ENCODE measurements at regions not wholly inside any gene's neighbourhood (a gene's known extent, or its start where the extent isn't known, plus 50 kb on each side); places are given as distances from the start of the nearest gene placed in this dataset.
"Not testable (repeated sequence)": the region's sequence is repeated elsewhere in the genome, so short reads cannot be mapped to it uniquely, and the experiment has no call there.

- no peak for DNase-seq (ENCODE audit: low read depth, low spot score)
Observed at GRCh38 chr4:108458681-108459080, 161.7 kb upstream of the RPL34 start.

- DNase-seq (ENCODE audit: low read depth, low spot score), result no peak
Observed at GRCh38 chr4:108454227-108454626, 166.1 kb upstream of the RPL34 start.

- DNase-seq (ENCODE audit: low read depth, low spot score), result no peak
Observed at GRCh38 chr4:108453366-108453765, 167.0 kb upstream of the RPL34 start.

GRCh38 chr4:108450236-108450898 lies 170.0 kb upstream of the RPL34 start:
- DNase-seq (ENCODE audit: low read depth, low spot score), result no peak

- DNase-seq (ENCODE audit: low read depth, low spot score), result no peak
Observed at GRCh38 chr4:108449129-108449528, 171.2 kb upstream of the RPL34 start.

GRCh38 chr4:108446556-108446955 lies 173.8 kb upstream of the RPL34 start:
- DNase-seq (ENCODE audit: low read depth, low spot score), result no peak

GRCh38 chr4:108445716-108446115 lies 174.7 kb upstream of the RPL34 start:
- DNase-seq (ENCODE audit: low read depth, low spot score), result no peak

GRCh38 chr4:108443585-108443984 lies 176.8 kb upstream of the RPL34 start:
- DNase-seq (ENCODE audit: low read depth, low spot score), result no peak

- no peak for DNase-seq (ENCODE audit: low read depth, low spot score)
Observed at GRCh38 chr4:108433832-108434231, 186.5 kb upstream of the RPL34 start.

- not testable (repeated sequence) for DNase-seq (ENCODE audit: low read depth, low spot score)
Observed at GRCh38 chr4:108433394-108433793, 187.0 kb upstream of the RPL34 start.

GRCh38 chr4:108432418-108432817 lies 188.0 kb upstream of the RPL34 start:
- no peak for DNase-seq (ENCODE audit: low read depth, low spot score)

- DNase-seq (ENCODE audit: low read depth, low spot score), result no peak
Observed at GRCh38 chr4:108431986-108432385, 188.4 kb upstream of the RPL34 start.

- DNase-seq (ENCODE audit: low read depth, low spot score), result no peak
Observed at GRCh38 chr4:108430921-108431320, 189.5 kb upstream of the RPL34 start.

- no peak for DNase-seq (ENCODE audit: low read depth, low spot score)
Observed at GRCh38 chr4:108429662-108430061, 190.7 kb upstream of the RPL34 start.

- no peak for DNase-seq (ENCODE audit: low read depth, low spot score)
Observed at GRCh38 chr4:108428923-108429322, 191.5 kb upstream of the RPL34 start.

- DNase-seq (ENCODE audit: low read depth, low spot score), result no peak
Observed at GRCh38 chr4:108427946-108428485, 192.4 kb upstream of the RPL34 start.

GRCh38 chr4:108426493-108426892 lies 193.9 kb upstream of the RPL34 start:
- no peak for DNase-seq (ENCODE audit: low read depth, low spot score)

GRCh38 chr4:108425988-108426387 lies 194.4 kb upstream of the RPL34 start:
- peak; percentile 25 for DNase-seq (ENCODE audit: low read depth, low spot score)

- peak; percentile 30 for DNase-seq (ENCODE audit: low read depth, low spot score)
Observed at GRCh38 chr4:108417923-108418322, 202.5 kb upstream of the RPL34 start.

GRCh38 chr4:108416831-108417230 lies 203.5 kb upstream of the RPL34 start:
- DNase-seq (ENCODE audit: low read depth, low spot score), result no peak

GRCh38 chr4:108415389-108415788 lies 205.0 kb upstream of the RPL34 start:
- DNase-seq (ENCODE audit: low read depth, low spot score), result no peak

- DNase-seq (ENCODE audit: low read depth, low spot score), result no peak
Observed at GRCh38 chr4:108411836-108412235, 208.5 kb upstream of the RPL34 start.

- not testable (repeated sequence) for DNase-seq (ENCODE audit: low read depth, low spot score)
Observed at GRCh38 chr4:108409691-108410090, 210.7 kb upstream of the RPL34 start.

- no peak for DNase-seq (ENCODE audit: low read depth, low spot score)
Observed at GRCh38 chr4:108405586-108405985, 214.8 kb upstream of the RPL34 start.

All from brain pericyte (primary cell).